Right forelimb (tissue), 1 donor: ENCODE measurements at regions not wholly inside any gene's neighbourhood (a gene's known extent, or its start where the extent isn't known, plus 50 kb on each side); places are given as distances from the start of the nearest gene placed in this dataset.
A peak's percentile ranks its signal among the peaks of the same experiment; 100 is the strongest.
"Not testable (repeated sequence)": the region's sequence is repeated elsewhere in the genome, so short reads cannot be mapped to it uniquely, and the experiment has no call there.

Experiments
- DNase-seq: peaks from one replicate; pipeline ENCODE4 v3.0.0-alpha.2; 2018

DNA sequence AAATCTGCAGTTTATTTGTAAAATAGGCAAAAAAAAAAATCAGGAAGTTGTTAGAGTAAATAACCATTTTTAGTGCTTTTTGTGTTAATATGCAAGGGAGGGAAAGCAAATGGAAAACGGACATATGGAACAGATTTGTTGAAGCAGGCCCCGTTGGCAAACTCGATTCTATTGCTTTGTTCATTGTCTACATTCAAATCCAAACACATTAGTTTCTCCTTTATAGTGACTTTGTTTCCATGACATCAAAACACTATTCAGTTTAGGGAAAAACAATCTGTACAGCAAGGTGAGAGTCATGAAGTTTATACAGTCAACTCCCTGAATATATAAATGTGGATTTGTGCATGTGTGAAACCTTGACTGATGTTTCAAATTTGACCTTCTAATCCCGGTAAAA is 142.2 kb downstream of the FAM47A start:
- no peak for DNase-seq

GRCh38 chrX:33987458-33987857 is 144.7 kb downstream of the FAM47A start:
- no peak for DNase-seq

- no peak for DNase-seq
These were observed 157.4 kb downstream of the FAM47A start for GRCh38 chrX:33974676-33975075.

DNA sequence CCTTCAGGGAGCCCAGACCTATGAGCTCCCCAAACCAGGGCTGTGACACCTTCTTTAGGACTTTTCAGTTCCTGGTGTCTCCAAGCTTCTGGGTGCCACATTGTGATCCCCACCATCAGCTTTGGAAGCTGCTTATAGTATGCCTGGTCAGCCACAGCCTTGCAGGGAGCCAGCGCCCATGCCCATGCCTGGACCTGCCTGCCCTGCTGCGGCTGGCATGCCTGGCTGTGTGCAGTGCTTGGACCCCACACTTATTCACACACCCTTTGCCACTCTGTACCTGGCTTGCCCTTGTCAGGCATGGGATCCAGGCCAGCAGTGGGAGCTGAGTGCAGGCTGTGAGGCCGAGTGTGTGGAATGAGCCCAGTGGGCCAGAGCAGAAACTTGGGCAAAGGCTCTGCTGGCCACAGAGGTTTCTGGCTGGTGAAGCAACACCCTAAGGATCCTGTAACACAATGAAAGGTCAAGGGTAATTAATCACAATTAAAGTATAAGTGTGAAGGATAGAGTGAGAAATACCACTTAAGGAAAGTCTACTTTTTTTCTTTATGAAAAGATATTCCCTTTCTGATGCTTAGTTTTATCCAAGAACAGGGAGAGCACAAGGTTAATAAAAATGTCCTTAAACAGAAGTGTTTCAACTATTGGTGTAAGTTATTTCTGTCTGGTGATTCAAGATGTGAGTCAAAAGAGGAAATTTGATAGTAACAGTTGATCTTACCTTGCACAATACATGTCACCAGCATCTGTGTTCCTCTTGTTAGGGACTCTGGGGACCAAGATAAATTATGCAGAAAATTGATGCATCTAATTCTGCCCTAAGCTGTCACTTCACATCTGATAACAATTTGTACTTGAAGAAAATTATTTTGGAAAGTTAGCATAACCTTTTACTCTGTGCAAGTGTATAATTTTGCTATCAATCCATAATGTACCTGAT is 161.8 kb downstream of the FAM47A start:
- DNase-seq: no peak

GRCh38 chrX:33969105-33969504 is 163.0 kb downstream of the FAM47A start:
- DNase-seq: no peak

DNA sequence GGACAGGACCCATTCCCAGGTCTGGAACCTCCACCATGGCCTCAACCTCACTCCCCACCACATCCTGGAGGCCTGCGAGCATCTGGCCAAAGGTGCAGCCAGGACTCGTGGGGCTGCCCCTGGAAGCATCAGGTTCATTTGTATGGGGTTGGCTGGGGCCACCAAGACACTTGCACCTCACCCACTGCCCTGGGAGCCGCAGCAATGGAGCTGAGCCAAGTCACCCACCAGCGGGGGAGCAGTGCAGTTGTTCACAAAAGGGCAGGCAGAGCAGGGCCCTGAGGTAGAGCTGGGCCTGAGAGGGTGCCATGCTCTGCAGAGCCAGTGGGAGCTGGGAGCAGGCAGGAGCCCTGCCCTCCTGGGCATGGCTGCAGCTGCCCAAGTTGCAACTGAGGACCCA is 163.5 kb downstream of the FAM47A start:
- no peak for DNase-seq

GRCh38 chrX:33949300-33949699 is 182.8 kb downstream of the FAM47A start:
- no peak for DNase-seq

- DNase-seq: not testable (repeated sequence)
These were observed 205.9 kb downstream of the FAM47A start for GRCh38 chrX:33926249-33926648.

GRCh38 chrX:33923262-33923661 is 208.9 kb downstream of the FAM47A start:
- no peak for DNase-seq

DNA sequence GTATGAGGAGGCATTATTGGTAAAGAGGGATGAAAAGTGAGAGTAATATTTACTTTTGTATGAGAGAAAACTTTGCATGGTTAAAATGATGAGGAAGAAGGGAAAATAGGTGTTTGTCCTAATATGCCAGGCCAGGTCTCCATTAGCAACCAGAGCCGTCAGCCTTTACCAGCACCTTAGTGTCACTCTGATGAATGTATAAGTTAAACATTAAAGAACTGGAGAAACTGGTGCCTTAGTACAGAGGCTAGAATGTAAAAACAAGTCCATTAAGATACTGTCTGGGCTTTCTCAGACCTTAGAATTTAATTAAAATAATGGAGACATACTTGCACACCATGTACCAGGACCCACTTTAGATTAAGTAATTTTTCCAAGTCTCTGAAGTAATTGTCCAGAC is 222.3 kb downstream of the FAM47A start:
- DNase-seq: no peak

DNA sequence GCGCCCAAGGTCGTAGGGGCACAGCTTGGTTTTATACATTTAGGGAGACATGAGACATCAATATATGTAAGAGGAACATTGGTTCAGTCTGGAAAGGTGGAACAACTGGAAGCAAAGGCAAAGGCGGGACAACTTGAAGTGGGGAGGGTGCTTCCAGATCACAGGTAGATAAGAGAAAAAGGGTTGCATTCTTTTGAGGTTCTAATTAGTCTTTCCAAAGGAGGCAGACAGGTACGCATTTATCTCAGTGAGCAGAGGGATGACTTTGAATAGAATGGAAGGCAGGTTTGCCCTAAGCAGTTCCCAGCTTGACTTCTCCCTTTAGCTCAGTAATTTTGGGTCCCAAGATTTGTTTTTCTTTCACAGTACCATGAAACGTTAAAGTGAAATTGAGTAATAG is 223.2 kb downstream of the FAM47A start:
- DNase-seq: no peak

GRCh38 chrX:33908074-33908473 is 224.0 kb downstream of the FAM47A start:
- no peak for DNase-seq

DNA sequence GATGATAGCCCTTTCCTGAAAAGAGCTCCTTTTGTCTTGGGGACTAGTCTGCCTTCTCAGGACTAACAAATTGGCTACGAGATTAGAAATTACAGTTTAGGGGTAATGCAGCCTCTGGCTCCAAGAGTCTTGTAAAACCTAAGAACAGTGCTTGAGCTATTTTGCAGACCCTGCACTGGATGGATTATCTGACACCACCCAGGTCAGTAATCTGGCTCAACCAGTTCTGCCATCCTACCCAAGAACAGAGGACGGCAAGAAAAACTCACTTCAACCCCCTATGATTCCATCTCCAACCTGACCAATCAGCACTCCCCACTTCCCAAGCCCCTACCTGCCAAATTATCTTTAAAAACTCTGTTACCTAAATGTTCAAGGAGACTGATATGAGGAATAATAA is 225.1 kb downstream of the FAM47A start:
- DNase-seq: no peak

GRCh38 chrX:33892670-33893069 is 239.4 kb downstream of the FAM47A start:
- no peak for DNase-seq

DNA sequence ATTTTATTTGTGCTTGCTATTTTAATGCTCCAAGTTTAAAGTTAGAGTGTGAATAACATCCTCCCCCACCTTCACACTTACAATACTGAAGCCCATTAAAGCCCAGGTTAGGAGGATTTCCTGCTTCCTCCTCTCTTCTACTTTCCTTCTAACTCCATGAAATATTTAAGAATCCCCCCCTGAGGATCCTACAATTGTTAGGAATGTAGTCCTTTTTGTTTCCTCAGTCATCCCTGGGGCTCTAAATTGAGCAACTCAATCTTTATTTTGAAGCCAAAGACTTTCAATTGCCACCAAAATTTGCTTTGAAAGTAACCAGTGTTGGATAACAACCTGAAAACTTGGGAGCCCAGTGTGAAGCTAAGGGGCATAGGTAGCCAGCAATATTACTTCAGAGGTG is 276.9 kb downstream of the FAM47A start:
- DNase-seq: no peak

DNA sequence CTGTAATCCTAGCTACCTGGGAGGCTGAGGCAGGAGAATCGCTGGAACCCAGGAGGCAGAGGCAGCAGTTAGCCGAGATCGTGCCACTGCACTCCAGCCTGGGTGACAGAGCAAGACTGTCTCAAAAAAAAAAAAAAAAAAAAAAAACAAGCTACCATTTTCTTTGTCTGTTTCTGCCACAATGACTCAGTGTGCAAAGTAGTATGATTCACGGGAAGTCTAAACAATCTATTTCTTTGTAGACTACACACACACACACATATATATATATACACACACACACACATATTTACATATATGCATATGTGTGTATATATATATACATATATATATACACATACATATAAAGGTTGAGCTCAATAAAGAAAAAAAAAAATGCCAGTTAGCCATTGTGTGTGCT is 280.0 kb downstream of the FAM47A start:
- not testable (repeated sequence) for DNase-seq

GRCh38 chrX:33840176-33840575 is 291.9 kb downstream of the FAM47A start:
- DNase-seq: no peak

GRCh38 chrX:33831211-33831610 is 300.9 kb downstream of the FAM47A start:
- DNase-seq: no peak

GRCh38 chrX:33817266-33817665 is 314.8 kb downstream of the FAM47A start:
- no peak for DNase-seq

DNA sequence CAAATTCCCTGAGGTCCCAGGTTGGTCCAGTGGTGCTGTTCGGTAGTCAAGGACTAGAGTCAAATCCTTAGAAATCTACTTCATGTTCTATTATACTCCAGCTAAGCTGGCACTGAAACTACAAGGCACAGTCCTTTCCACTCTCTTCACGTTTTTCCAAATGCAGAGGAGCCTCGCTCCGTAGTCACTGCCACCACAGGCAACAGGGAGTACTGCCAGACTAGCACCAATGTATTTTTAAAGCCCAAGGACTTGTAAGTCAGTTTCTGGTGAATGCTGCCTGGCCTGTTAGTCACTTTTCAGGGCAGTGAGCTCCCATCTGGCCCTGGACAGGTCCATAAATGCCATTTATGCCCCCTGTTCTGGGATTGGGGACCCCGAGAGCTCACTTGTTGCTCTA is 323.5 kb downstream of the FAM47A start:
- DNase-seq: no peak

GRCh38 chrX:33784548-33784947 is 347.6 kb downstream of the FAM47A start:
- no peak for DNase-seq

DNA sequence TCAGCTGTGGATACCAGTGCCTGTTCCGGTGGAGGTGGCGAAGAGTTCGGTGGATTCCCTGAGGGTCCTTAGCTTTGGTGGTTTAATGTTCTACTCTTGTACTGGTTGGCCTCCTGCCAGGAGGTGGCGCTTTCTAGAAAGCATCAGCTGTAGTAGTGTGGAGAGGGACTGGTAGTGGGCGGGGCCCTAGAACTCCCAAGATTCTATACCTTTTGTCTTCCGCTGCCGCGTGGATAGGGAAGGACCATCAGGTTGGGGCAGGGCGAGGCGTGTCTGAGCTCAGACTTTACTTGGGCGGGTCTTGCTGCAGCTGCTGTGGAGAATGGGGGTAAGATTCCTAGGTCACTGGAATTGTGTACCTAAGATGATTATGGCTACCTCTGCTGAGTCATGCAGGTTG is 390.3 kb downstream of the FAM47A start:
- DNase-seq: no peak

- DNase-seq: no peak
These were observed 396.9 kb downstream of the FAM47A start for GRCh38 chrX:33735182-33735581.

DNA sequence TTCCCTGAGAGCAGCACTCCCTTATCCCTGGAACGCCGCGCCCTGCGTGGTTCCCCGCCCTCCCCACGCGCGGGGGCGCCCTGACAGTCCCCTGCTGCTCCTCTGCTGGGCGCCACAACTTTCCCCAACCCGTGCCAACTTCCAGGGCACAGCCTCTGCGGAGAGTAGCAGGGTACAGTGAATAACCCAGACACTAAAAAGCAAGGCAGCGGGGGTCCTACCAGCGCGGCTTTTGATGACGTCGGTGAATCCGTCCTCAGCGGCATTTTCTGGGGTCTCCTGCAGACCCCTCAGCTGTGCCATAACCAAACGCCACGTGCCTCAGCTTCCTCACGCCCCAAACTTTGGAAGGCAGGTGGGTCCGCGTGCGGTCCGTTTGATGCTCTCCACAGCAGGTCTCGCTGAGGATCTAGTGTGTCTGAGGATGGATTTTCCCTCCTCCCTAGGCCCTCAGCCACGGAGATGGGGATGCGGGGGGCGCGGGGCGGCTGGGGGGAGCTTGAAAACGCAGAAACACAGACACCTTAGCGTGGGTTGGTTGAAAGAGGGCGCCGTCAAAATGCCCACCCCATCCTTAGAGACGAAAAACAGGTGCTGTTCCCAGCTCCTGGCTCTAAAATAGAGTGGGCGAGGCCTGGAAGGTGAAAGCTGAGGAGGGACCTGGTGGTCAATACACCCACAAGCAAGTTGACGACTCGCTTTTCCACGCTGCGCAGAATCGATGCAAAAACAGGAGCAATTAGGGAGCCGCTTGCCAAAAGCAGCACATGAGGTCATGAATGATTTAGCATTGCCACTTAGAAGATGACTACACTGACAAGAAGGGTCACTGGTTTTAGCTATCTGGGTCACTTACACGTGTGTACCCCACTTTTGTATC is 405.6 kb downstream of the FAM47A start:
- peak; percentile 44 for DNase-seq
